DOHH2 (cell line): ENCODE measurements at regions not wholly inside any gene's neighbourhood (a gene's known extent, or its start where the extent isn't known, plus 50 kb on each side); places are given as distances from the start of the nearest gene placed in this dataset.

Source experiments
- H3F3A ChIP-seq: fragments of 200-600 bp; sonication (generic), shearing (Covaris generic); 2 replicates; pipeline ENCODE4 v1.6.0; 2016; ENCODE audit warnings: antibody characterized with exemption, mild to moderate bottlenecking; ENCODE audit not compliant: control insufficient read depth, insufficient read depth
- H3K27ac ChIP-seq: fragments of 200-600 bp; sonication (generic); 2 replicates; pipeline ENCODE4 v1.5.1; 2014; ENCODE audit warnings: low read depth, mild to moderate bottlenecking, low read length, moderate library complexity
- H3K27me3 ChIP-seq: fragments of 200-600 bp; sonication (generic); 2 replicates; pipeline ENCODE4 v1.6.1; 2014; ENCODE audit warnings: mild to moderate bottlenecking, low read length, mixed read lengths; ENCODE audit not compliant: control insufficient read depth
- H3K36me3 ChIP-seq: fragments of 200-600 bp; sonication (generic); 2 replicates; pipeline ENCODE4 v1.6.1; 2014; ENCODE audit warnings: mild to moderate bottlenecking, low read length, moderate library complexity, mixed read lengths; ENCODE audit not compliant: control insufficient read depth
- H3K4me1 ChIP-seq: fragments of 200-600 bp; sonication (generic); 2 replicates; pipeline ENCODE4 v1.6.1; 2014; ENCODE audit warnings: mild to moderate bottlenecking, low read length, mixed read lengths; ENCODE audit not compliant: control insufficient read depth
- H3K4me2 ChIP-seq: fragments of 200-600 bp; sonication (generic); 2 replicates; pipeline ENCODE4 v1.6.0; 2014; ENCODE audit warnings: mild to moderate bottlenecking, low read length, moderate library complexity
- H3K4me3 ChIP-seq: fragments of 200-600 bp; sonication (generic); 2 replicates; pipeline ENCODE4 v1.5.1; 2014; ENCODE audit warnings: mild to moderate bottlenecking, low read length, mixed read lengths
- H3K79me2 ChIP-seq: fragments of 200-600 bp; sonication (generic); 2 replicates; pipeline ENCODE4 v1.6.1; 2014; ENCODE audit warnings: mild to moderate bottlenecking, low read length, mixed read lengths; ENCODE audit not compliant: control insufficient read depth
- H3K9me2 ChIP-seq: fragments of 200-600 bp; sonication (generic); replicated peaks from 2 replicates; pipeline ENCODE4 v1.6.1; 2014; ENCODE audit warnings: mild to moderate bottlenecking, low read length, mixed read lengths; ENCODE audit not compliant: control insufficient read depth
- H3K9me3 ChIP-seq: fragments of 200-600 bp; sonication (generic); 2 replicates; pipeline ENCODE4 v1.6.1; 2014; ENCODE audit warnings: antibody characterized with exemption, low read length, mixed read lengths; ENCODE audit not compliant: control insufficient read depth, insufficient read depth
- H4K20me1 ChIP-seq: fragments of 200-600 bp; sonication (generic); 2 replicates; pipeline ENCODE4 v1.6.0; 2014; ENCODE audit warnings: low read depth, mild to moderate bottlenecking, antibody characterized with exemption, low read length, moderate library complexity; ENCODE audit not compliant: control insufficient read depth, insufficient read depth
- CTCF ChIP-seq: fragments of 200-600 bp; sonication (generic); IDR thresholded peaks from one replicate; pipeline ENCODE4 v1.5.1; 2014; ENCODE audit warnings: antibody characterized with exemption, mild to moderate bottlenecking, low read depth, low read length; ENCODE audit not compliant: poor library complexity, severe bottlenecking
- EZH2phosphoT487 ChIP-seq: fragments of 200-600 bp; sonication (generic); IDR thresholded peaks from 2 replicates; pipeline ENCODE4 v1.6.1; 2017; ENCODE audit warnings: borderline replicate concordance, mild to moderate bottlenecking, antibody characterized with exemption, low read length, moderate library complexity, mixed read lengths

- H3F3A ChIP-seq = no peaks in the 10 kb centered on the region
- no peaks in the 10 kb centered on the region for H3K36me3 ChIP-seq
- H3K27me3 ChIP-seq = no peaks in the 10 kb centered on the region
- H4K20me1 ChIP-seq = no peaks in the 10 kb centered on the region
- no peaks in the 10 kb centered on the region for H3K79me2 ChIP-seq
- no peaks in the 10 kb centered on the region for H3K4me1 ChIP-seq
- H3K4me3 ChIP-seq = no peak overlapping the region
- no peak for TF ChIP-seq CTCF
- no peak for TF ChIP-seq EZH2phosphoT487
- H3K9me2 ChIP-seq = no peaks in the 10 kb centered on the region; the same call in 1 of the 2 replicates
- no peaks in the 10 kb centered on the region for H3K9me3 ChIP-seq
- H3K27ac ChIP-seq = no peak overlapping the region
- no peak overlapping the region for H3K4me2 ChIP-seq
These were observed 151.4 kb downstream of the ETAA1 start for GRCh38 chr2:67548317-67549201.

DNA sequence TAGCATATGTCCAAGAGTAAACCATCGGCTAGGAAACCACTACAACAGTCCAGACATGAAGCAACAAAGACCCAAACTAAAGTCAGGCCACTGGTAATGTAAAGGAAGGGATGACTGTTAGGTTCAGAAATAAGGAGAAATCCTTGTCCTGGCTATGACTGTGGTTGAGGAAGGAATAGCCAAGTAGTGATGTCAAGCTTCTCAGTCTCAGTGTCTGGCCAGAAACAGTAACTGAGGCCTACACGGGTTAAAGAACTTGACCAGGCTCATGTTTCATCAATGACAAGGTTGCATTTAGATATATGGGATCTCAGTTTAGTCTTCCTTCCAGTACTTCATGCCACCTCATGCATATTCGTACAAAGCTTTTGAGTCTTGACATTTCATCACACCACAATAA lies 162.0 kb downstream of the ETAA1 start:
- H3K27me3 ChIP-seq = no peaks in the 10 kb centered on the region
- no peaks in the 10 kb centered on the region for H3K4me1 ChIP-seq
- no peaks in the 10 kb centered on the region for H3K9me3 ChIP-seq
- H3F3A ChIP-seq = no peaks in the 10 kb centered on the region
- no peaks in the 10 kb centered on the region for H3K9me2 ChIP-seq
- no peaks in the 10 kb centered on the region for H4K20me1 ChIP-seq
- H3K4me2 ChIP-seq = no peak overlapping the region
- no peak overlapping the region for H3K4me3 ChIP-seq
- H3K36me3 ChIP-seq = no peaks in the 10 kb centered on the region
- no peaks in the 10 kb centered on the region for H3K79me2 ChIP-seq
- no peak overlapping the region for H3K27ac ChIP-seq
- TF ChIP-seq CTCF (no peak), EZH2phosphoT487 (no peak)

GRCh38 chr2:67560771-67561456 lies 163.8 kb downstream of the ETAA1 start:
- Histone ChIP-seq H3K79me2 (no peaks in the 10 kb centered on the region), H3K4me1 (no peaks in the 10 kb centered on the region), H3K27ac (no peak overlapping the region)

More at GRCh38 chr2:67560771-67561456, 163.8 kb downstream of the ETAA1 start:
- no peak overlapping the region for H3K4me2 ChIP-seq
- no peaks in the 10 kb centered on the region for H3K36me3 ChIP-seq
- H3K9me2 ChIP-seq = no peaks in the 10 kb centered on the region
- H3K9me3 ChIP-seq = no peaks in the 10 kb centered on the region
- H4K20me1 ChIP-seq = no peaks in the 10 kb centered on the region
- TF ChIP-seq CTCF = no peak
- no peak for TF ChIP-seq EZH2phosphoT487
- H3F3A ChIP-seq = no peaks in the 10 kb centered on the region
- no peaks in the 10 kb centered on the region for H3K27me3 ChIP-seq
- no peak overlapping the region for H3K4me3 ChIP-seq
